Fibroblast of lung (primary cell): ENCODE measurements at regions not wholly inside any gene's neighbourhood (a gene's known extent, or its start where the extent isn't known, plus 50 kb on each side); places are given as distances from the start of the nearest gene placed in this dataset.

Experiments
- CTCF ChIP-seq, 2 donors: IDR thresholded peaks in 1 of 2; conservative IDR thresholded peaks in 1 of 2; 1 replicate in 1 of 2; 2 replicates in 1 of 2; pipeline ENCODE4 v1.5.1; 2011 to 2012; ENCODE audit warnings: low read length in 2 of 2, control low read depth in 1 of 2, inconsistent platforms in 1 of 2, low read depth in 1 of 2, mild to moderate bottlenecking in 1 of 2
- EZH2 ChIP-seq: IDR thresholded peaks from 2 replicates; pipeline ENCODE4 v1.5.1; 2012; ENCODE audit warnings: low read length, control low read depth, mild to moderate bottlenecking; ENCODE audit errors: missing control alignments

DNA sequence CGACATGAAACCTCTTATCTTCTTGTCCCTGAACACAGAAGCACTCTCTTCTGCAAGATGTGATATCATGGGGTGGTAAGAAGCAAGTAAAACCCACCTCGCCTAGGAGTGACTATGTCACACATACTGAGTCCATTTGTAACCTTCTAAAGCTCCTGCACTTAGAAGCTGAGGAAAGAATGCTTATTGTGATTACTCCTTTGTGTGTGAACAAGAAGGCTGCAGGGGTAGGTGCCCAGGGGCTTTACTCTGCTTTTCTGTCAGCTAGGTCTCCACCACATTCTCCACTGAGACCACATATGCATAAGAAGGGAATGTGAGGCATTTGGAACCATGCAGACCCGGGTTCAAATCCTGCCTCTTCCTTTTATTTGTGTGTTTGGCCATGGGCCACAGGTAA lies 144.3 kb downstream of the DMRTA2 start:
- TF ChIP-seq CTCF (conservative IDR thresholded peaks at IDR 0.05 in 1 of 2, IDR thresholded peaks at IDR 0.05 in 1 of 2; ENCODE audit: low read depth in 1 of 2, low read length in 2 of 2) = no peak
- TF ChIP-seq EZH2 = no peak
